ENCODE measurements at regions not wholly inside any gene's neighbourhood (a gene's known extent, or its start where the extent isn't known, plus 50 kb on each side); places are given as distances from the start of the nearest gene placed in this dataset.

GRCh38 chr22:22343581-22344296 lies 99.2 kb downstream of the VPREB1 start:
- TF ChIP-seq CTCF (conservative IDR thresholded peaks at IDR 0.05; ENCODE audit: low read length) = no peak
- no peak for TF ChIP-seq EZH2phosphoT487 (IDR thresholded peaks at IDR 0.05; ENCODE audit: borderline replicate concordance, low read depth, low read length)
